ENCODE measurements at regions not wholly inside any gene's neighbourhood (a gene's known extent, or its start where the extent isn't known, plus 50 kb on each side); places are given as distances from the start of the nearest gene placed in this dataset.

DNA sequence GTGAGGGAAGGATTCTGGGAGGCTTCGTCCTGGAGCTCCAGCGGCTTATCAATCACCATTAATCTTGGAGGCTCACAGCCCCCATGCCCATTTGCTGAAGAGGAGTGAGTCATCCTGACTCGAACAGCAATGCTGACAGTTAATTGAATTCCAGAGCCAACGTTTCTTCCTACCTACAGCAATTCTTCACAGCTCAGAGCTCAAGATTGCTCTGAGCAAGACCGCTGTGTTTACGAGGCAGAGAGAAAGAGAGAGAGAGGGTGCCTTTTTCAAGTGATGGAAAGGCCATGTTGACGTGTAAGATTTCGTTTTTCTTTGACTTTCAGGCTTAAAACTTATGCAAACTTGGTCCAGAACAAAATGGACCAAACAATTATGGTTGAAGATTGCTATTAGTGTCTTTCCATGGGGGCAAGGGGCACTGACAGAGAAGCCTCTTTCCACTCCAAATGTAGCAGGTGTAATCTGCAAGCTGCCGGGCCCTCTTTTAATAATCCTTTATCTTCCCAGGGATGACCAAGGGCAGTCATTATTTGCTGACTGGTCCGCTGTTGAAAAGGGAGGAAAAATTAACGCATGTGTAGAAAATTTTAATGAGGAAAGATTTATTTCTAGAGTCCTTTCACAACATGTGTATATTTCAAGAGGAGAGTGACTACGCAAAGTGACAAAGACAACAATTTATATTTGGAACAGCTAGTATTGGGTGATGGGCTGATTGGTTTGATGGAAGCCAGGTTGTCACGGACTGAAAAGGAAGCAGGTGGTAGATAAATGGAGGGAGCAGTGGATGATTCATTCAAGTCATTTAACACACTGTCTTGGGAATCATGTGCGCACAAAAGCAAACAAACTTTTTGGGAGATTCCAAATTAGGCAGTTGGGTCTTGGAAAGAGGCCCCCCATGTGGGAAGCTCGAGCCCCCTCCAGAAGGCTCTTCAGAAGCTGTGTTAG lies 136.1 kb upstream of the IRF2BP2 start:
- no peak for DNase-seq

- no peak for DNase-seq
These were observed 135.3 kb upstream of the IRF2BP2 start for GRCh38 chr1:234745276-234745675.

- DNase-seq, result peak; percentile 72
These were observed 134.0 kb upstream of the IRF2BP2 start for GRCh38 chr1:234743791-234744611.

- DNase-seq, result peak; percentile 7
These were observed 132.6 kb upstream of the IRF2BP2 start for GRCh38 chr1:234742622-234743021.

GRCh38 chr1:234737967-234738314 lies 128.0 kb upstream of the IRF2BP2 start:
- peak; percentile 32 for DNase-seq

DNA sequence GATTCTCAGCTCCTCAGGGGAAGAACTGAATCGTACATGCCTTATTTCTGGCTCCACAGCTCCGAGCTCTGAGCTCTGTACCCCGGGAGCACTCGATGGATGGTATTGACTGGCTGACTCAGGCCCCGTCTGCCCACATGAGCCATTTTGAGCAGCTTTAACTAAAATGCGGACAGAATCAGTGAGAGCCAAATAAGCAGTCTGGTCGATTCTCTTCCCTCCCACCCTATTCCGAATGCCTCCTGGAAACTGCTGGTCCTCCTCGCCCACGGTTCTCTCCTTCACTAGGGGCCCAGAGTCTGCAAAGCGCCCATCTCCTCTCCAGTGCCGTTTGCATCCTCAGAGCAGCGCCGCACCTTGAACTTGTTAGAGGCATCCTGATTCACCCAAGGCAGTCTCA lies 125.9 kb upstream of the IRF2BP2 start:
- DNase-seq, result peak; percentile 12

DNA sequence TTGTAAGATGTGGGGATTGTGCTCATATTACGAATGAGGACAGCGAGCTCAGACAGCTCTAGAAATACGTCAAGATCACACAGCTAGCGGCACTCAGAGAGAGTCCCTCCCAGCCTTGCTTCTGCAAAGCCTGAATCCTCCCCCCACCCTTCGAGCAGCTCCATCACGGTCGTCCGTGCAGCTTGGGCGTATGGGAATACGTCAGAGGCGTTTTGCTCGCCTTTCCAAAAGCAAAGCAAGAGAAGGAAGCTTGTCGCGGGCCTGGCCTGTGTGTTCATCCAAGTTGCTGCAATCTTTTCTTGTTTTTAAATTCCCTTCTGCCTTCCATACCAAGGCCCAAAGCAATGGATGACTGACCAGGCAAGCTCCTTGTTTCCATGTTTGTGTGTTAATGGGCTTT lies 125.5 kb upstream of the IRF2BP2 start:
- peak; percentile 14 for DNase-seq

DNA sequence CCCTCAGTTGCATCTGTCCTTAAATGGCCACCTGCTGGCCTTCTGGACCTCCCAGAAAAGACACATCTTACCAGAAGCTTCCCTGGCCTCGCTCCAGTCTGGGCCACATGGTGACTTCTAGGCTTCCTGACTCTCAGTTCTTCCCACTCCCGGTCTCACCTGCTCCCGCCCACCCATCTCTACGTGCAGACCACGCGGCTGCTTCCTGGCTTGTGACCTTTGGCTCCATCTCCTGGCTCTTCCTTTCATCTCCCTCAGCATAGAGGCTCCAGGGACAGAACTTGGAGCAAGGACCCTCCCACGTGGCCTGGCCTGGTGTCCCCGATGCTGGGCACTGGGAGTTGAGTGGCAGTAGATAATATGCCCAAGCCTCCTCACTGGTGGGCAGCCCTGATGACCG lies 124.9 kb upstream of the IRF2BP2 start:
- peak; percentile 22 for DNase-seq

- peak; percentile 22 for DNase-seq
These were observed 124.4 kb upstream of the IRF2BP2 start for GRCh38 chr1:234734412-234734835.

DNA sequence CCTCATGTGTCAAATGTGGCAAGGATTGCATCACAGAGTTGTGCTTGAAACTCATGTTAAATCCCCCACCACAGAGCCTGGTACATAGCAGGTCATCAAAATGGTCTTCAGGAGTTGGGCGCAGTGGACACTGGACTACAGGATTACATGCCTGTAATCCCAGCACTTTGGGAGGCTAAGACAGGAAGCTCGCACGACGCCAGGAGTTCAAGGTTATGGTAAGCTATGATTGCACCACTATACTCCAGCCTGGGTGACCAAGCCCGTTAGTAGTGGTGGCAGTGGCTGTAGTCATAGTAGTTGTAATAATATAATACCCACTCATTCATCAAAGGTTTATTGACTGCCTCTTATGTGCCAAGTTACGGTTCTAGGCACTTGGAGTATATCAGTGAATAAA lies 123.4 kb upstream of the IRF2BP2 start:
- DNase-seq, result no peak

- DNase-seq, result no peak
These were observed 122.9 kb upstream of the IRF2BP2 start for GRCh38 chr1:234732671-234733390.

DNA sequence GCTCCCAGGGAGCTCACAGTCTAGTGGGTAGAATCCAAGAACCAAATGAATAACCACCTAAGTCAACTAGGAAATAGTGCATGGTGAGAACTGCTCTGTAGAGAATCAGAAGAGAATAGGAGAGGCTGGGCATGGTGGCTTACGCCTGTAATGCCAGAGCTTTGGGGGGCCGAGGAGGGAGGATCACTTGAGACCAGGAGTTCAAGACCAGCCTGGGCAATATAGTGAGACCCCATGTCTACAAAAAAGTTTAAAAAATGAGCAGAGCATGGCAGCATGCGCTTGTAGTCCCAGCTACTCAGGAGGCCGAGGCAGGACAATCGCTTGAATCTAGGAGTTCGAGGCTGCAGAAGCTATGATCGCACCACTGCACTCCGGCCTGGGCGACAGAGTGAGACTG lies 122.3 kb upstream of the IRF2BP2 start:
- peak; percentile 4 for DNase-seq

GRCh38 chr1:234731569-234732085 lies 121.6 kb upstream of the IRF2BP2 start:
- DNase-seq, result no peak

GRCh38 chr1:234730770-234731568 lies 121.0 kb upstream of the IRF2BP2 start:
- no peak for DNase-seq

GRCh38 chr1:234730475-234730769 lies 120.4 kb upstream of the IRF2BP2 start:
- DNase-seq, result no peak

- DNase-seq, result no peak
These were observed 119.8 kb upstream of the IRF2BP2 start for GRCh38 chr1:234729561-234730474.

DNA sequence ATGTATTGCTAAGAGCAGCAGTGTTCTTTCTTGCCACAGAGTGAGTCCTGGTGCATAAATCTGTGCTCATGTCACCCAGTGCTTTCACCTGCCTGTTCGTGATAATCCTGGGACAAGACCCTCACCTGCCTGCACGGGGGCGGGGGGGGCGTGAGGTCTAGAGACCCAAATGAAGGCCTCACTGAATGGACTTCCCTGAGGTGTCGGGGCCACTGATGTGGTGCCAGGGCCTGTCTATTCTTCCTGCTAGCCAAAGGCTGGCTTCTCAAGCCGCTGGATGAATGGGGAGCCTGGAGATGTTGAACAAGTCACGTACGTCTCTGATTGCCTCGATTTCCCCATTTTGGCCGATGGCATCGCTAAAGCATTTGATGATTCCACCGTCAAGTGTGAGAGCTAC lies 118.8 kb upstream of the IRF2BP2 start:
- DNase-seq, result no peak

DNA sequence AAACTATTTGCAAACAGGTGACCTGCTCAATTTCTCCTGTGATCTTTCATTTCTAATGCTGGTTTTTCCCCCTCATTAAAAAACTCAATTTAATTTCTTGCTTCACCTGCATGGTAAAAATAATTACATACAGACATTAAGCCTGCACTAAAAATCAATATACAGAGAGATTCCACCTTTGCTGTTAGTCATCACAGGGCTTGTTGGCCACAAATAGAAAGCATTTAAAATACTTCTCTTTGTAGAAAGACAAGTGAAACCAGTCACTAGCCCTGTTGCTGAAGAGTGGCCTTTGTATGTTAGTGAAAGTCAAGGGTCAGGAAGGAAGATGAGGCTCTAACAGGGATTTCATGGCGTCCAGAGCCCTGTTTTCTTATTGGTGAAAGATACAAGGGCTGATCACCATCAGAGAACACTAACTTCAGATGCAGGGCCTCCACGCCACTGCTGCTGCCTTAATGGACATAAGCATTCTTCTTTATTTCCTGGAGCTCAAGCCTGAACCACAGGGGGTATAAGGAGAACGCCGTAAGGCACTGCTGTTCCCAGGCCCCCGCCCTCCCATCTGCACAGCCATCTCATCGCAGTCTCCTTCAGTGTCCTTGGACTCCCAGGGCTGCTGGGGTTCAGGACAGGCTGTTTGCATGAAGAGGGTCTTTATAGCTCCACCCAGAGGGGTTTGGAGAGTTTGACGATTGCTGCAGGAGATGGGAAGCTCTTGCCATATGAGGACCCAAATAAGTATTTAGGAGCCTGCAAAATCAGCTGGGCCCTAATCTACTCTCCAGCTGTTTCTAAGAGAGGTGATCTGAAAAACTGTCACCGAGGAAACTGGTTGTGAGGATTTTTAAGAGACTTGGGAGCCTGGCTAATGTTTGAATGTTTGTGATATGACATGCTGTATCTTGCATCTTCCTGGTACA lies 117.3 kb upstream of the IRF2BP2 start:
- DNase-seq, result no peak

GRCh38 chr1:234726359-234726943 lies 116.5 kb upstream of the IRF2BP2 start:
- DNase-seq, result peak; percentile 58
